SU-DHL-6 (cell line): ENCODE measurements at regions not wholly inside any gene's neighbourhood (a gene's known extent, or its start where the extent isn't known, plus 50 kb on each side); places are given as distances from the start of the nearest gene placed in this dataset.
A peak's percentile ranks its signal among the peaks of the same experiment; 100 is the strongest.
"Not testable (repeated sequence)": the region's sequence is repeated elsewhere in the genome, so short reads cannot be mapped to it uniquely, and the experiment has no call there.

Source experiments
- H2AFZ ChIP-seq: fragments of 200-600 bp; sonication (generic); 2 replicates; pipeline ENCODE4 v1.6.1; 2014; ENCODE audit warnings: low read depth, mild to moderate bottlenecking, moderate library complexity, mixed read lengths, antibody characterized with exemption, low read length; ENCODE audit not compliant: severe bottlenecking
- H3F3A ChIP-seq: fragments of 200-600 bp; shearing (Covaris generic); 2 replicates; pipeline ENCODE4 v1.6.0; 2016; ENCODE audit warnings: antibody characterized with exemption, mild to moderate bottlenecking; ENCODE audit not compliant: insufficient read depth
- H3K27ac ChIP-seq: fragments of 200-600 bp; sonication (generic); 2 replicates; pipeline ENCODE4 v1.5.1; 2016; ENCODE audit warnings: low read depth, mild to moderate bottlenecking, low read length, moderate library complexity, mixed read lengths
- H3K27me3 ChIP-seq: fragments of 200-600 bp; sonication (generic), shearing (Covaris generic); 2 replicates; pipeline ENCODE4 v1.6.0; 2014; ENCODE audit warnings: mild to moderate bottlenecking, low read length
- H3K36me3 ChIP-seq: fragments of 200-600 bp; sonication (generic); 2 replicates; pipeline ENCODE4 v1.6.1; 2014; ENCODE audit warnings: mild to moderate bottlenecking, low read length, mixed read lengths
- H3K4me2 ChIP-seq: fragments of 300-600, 200-600 bp; shearing (Covaris generic), sonication (generic); 2 replicates; pipeline ENCODE4 v1.6.0; 2014; ENCODE audit warnings: low read length, low read depth, mild to moderate bottlenecking; ENCODE audit not compliant: poor library complexity, severe bottlenecking
- H3K4me3 ChIP-seq: fragments of 200-600 bp; sonication (generic); 2 replicates; pipeline ENCODE4 v1.5.1; 2014; ENCODE audit warnings: antibody characterized with exemption, low read length, mild to moderate bottlenecking, mixed read lengths; ENCODE audit not compliant: insufficient read depth, poor library complexity, severe bottlenecking
- H3K79me2 ChIP-seq: fragments of 200-600 bp; sonication (generic); 2 replicates; pipeline ENCODE4 v1.6.1; 2014; ENCODE audit warnings: mild to moderate bottlenecking, low read length, moderate library complexity; ENCODE audit not compliant: insufficient read depth
- H3K9ac ChIP-seq: fragments of 200-600 bp; sonication (generic); 2 replicates; pipeline ENCODE4 v1.7.0; 2014; ENCODE audit warnings: mild to moderate bottlenecking, low read length
- H3K9me2 ChIP-seq: fragments of 200-600 bp; sonication (generic); replicated peaks from 2 replicates; pipeline ENCODE4 v1.6.1; 2014; ENCODE audit warnings: low read length; ENCODE audit not compliant: insufficient read depth
- H3K9me3 ChIP-seq: fragments of 200-600 bp; sonication (generic); 2 replicates; pipeline ENCODE4 v1.6.1; 2014; ENCODE audit warnings: low read length, mixed read lengths; ENCODE audit not compliant: insufficient read depth
- H4K20me1 ChIP-seq: fragments of 200-600 bp; sonication (generic); 2 replicates; pipeline ENCODE4 v1.6.1; 2014; ENCODE audit warnings: low read depth, mild to moderate bottlenecking, antibody characterized with exemption, low read length, moderate library complexity, mixed read lengths
- CTCF ChIP-seq: fragments of 200-600 bp; sonication (generic); IDR thresholded peaks from one replicate; pipeline ENCODE4 v1.5.1; 2017; ENCODE audit warnings: antibody characterized with exemption, mild to moderate bottlenecking, low read length, moderate library complexity; ENCODE audit not compliant: insufficient read depth, poor library complexity, severe bottlenecking
- EZH2phosphoT487 ChIP-seq: fragments of 200-600 bp; sonication (generic), shearing (Covaris generic); conservative IDR thresholded peaks from 2 replicates; pipeline ENCODE4 v1.6.1; 2018; ENCODE audit warnings: mild to moderate bottlenecking, antibody characterized with exemption, low read length, moderate library complexity, mixed read lengths

- not testable (repeated sequence) for H3K9me2 ChIP-seq, H3K79me2 ChIP-seq, H3F3A ChIP-seq, H3K27ac ChIP-seq, H3K4me2 ChIP-seq, H3K9ac ChIP-seq, H2AFZ ChIP-seq, H3K27me3 ChIP-seq, H3K36me3 ChIP-seq, H3K9me3 ChIP-seq, H3K4me3 ChIP-seq, H4K20me1 ChIP-seq
Observed at GRCh38 chr10:62608189-62608875, 196.2 kb upstream of the ADO start.

GRCh38 chr10:62610649-62611229 is 193.8 kb upstream of the ADO start:
- Histone ChIP-seq H3K9ac (peak overlapping the region; percentile 28), H3K27ac (0 out of 2 replicates have a peak overlapping the region, but pooled peaks have one; percentile 9), H3K27me3 (no peaks in the 10 kb centered on the region), H3F3A (no peaks in the 10 kb centered on the region), H3K79me2 (no peaks in the 10 kb centered on the region), H2AFZ (peak overlapping the region; percentile 66), H3K36me3 (no peaks in the 10 kb centered on the region), H3K9me3 (no peaks in the 10 kb centered on the region), H3K4me3 (no peak overlapping the region), H3K4me2 (no peak overlapping the region), H3K9me2 (no peaks in the 10 kb centered on the region), H4K20me1 (no peaks in the 10 kb centered on the region)
- TF ChIP-seq CTCF (peak; percentile 87), EZH2phosphoT487 (no peak)

- Histone ChIP-seq H3K4me2 (no peak overlapping the region), H3K36me3 (no peaks in the 10 kb centered on the region), H3K9me3 (no peaks in the 10 kb centered on the region), H3F3A (no peaks in the 10 kb centered on the region), H3K79me2 (no peaks in the 10 kb centered on the region), H2AFZ (no peak overlapping the region), H3K27ac (no peak overlapping the region), H4K20me1 (no peaks in the 10 kb centered on the region), H3K27me3 (no peaks in the 10 kb centered on the region), H3K4me3 (no peak overlapping the region), H3K9me2 (no peaks in the 10 kb centered on the region), H3K9ac (no peak overlapping the region)
- TF ChIP-seq CTCF, result no peak
- no peak for TF ChIP-seq EZH2phosphoT487
Observed at GRCh38 chr10:62613424-62613823, 191.1 kb upstream of the ADO start.

- H2AFZ ChIP-seq, result no peak overlapping the region
- no peak overlapping the region for H3K27ac ChIP-seq
- no peaks in the 10 kb centered on the region for H3K9me2 ChIP-seq
- H3K36me3 ChIP-seq, result no peaks in the 10 kb centered on the region
- no peak overlapping the region for H3K4me2 ChIP-seq
- no peaks in the 10 kb centered on the region for H3K79me2 ChIP-seq
- H4K20me1 ChIP-seq, result no peaks in the 10 kb centered on the region
- H3K9ac ChIP-seq, result no peak overlapping the region
- no peak overlapping the region for H3K4me3 ChIP-seq
- H3K27me3 ChIP-seq, result no peaks in the 10 kb centered on the region
- H3K9me3 ChIP-seq, result no peaks in the 10 kb centered on the region
- TF ChIP-seq CTCF, result no peak
- TF ChIP-seq EZH2phosphoT487, result no peak
- H3F3A ChIP-seq, result no peaks in the 10 kb centered on the region
Observed at GRCh38 chr10:62613859-62614258, 190.7 kb upstream of the ADO start.
